ENCODE measurements at regions not wholly inside any gene's neighbourhood (a gene's known extent, or its start where the extent isn't known, plus 50 kb on each side); places are given as distances from the start of the nearest gene placed in this dataset.

DNA sequence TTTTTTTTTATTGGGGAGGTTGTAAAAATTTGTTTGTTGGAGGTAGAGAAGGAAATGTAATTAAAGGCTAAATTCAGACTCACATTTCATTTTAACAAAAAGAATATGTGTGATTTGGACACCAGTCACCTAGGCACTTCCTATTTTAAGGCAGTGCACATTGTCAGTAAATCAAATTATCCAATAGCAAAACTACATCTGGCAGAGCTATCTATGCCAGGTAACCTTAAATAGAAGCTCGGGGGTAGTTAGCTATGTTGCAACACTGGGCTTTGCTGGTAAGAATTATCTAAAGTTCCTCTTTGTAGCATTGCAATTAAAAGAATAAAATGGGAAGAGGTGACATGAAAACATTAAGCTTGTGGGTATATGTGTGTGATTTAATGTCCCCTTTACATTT lies 1064.4 kb upstream of the ZEB2 start:
- no peak for TF ChIP-seq BACH2 (CRISPR knock-in tag; IDR thresholded peaks at IDR 0.05; ENCODE audit: borderline replicate concordance)
- no peak for TF ChIP-seq PATZ1 (CRISPR knock-in tag; IDR thresholded peaks at IDR 0.05; ENCODE audit: borderline replicate concordance)
- no peak for TF ChIP-seq ZFP3 (CRISPR knock-in tag; IDR thresholded peaks at IDR 0.05)
- no peak for TF ChIP-seq ZNF8 (CRISPR knock-in tag; IDR thresholded peaks at IDR 0.05)
- no peak for TF ChIP-seq OSR1 (CRISPR knock-in tag; IDR thresholded peaks at IDR 0.05)
- TF ChIP-seq, protein P1, sequence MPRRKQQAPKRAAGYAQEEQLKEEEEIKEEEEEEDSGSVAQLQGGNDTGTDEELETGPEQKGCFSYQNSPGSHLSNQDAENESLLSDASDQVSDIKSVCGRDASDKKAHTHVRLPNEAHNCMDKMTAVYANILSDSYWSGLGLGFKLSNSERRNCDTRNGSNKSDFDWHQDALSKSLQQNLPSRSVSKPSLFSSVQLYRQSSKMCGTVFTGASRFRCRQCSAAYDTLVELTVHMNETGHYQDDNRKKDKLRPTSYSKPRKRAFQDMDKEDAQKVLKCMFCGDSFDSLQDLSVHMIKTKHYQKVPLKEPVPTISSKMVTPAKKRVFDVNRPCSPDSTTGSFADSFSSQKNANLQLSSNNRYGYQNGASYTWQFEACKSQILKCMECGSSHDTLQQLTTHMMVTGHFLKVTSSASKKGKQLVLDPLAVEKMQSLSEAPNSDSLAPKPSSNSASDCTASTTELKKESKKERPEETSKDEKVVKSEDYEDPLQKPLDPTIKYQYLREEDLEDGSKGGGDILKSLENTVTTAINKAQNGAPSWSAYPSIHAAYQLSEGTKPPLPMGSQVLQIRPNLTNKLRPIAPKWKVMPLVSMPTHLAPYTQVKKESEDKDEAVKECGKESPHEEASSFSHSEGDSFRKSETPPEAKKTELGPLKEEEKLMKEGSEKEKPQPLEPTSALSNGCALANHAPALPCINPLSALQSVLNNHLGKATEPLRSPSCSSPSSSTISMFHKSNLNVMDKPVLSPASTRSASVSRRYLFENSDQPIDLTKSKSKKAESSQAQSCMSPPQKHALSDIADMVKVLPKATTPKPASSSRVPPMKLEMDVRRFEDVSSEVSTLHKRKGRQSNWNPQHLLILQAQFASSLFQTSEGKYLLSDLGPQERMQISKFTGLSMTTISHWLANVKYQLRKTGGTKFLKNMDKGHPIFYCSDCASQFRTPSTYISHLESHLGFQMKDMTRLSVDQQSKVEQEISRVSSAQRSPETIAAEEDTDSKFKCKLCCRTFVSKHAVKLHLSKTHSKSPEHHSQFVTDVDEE (CRISPR knock-in tag; IDR thresholded peaks at IDR 0.05), result no peak
- TF ChIP-seq ZC3H10 (CRISPR knock-in tag; IDR thresholded peaks at IDR 0.05), result no peak
- no peak for TF ChIP-seq ARNTL (CRISPR knock-in tag; IDR thresholded peaks at IDR 0.05; ENCODE audit: borderline replicate concordance, low read depth)
